ENCODE measurements at regions not wholly inside any gene's neighbourhood (a gene's known extent, or its start where the extent isn't known, plus 50 kb on each side); places are given as distances from the start of the nearest gene placed in this dataset.
"Not testable (repeated sequence)": the region's sequence is repeated elsewhere in the genome, so short reads cannot be mapped to it uniquely, and the experiment has no call there.

DNA sequence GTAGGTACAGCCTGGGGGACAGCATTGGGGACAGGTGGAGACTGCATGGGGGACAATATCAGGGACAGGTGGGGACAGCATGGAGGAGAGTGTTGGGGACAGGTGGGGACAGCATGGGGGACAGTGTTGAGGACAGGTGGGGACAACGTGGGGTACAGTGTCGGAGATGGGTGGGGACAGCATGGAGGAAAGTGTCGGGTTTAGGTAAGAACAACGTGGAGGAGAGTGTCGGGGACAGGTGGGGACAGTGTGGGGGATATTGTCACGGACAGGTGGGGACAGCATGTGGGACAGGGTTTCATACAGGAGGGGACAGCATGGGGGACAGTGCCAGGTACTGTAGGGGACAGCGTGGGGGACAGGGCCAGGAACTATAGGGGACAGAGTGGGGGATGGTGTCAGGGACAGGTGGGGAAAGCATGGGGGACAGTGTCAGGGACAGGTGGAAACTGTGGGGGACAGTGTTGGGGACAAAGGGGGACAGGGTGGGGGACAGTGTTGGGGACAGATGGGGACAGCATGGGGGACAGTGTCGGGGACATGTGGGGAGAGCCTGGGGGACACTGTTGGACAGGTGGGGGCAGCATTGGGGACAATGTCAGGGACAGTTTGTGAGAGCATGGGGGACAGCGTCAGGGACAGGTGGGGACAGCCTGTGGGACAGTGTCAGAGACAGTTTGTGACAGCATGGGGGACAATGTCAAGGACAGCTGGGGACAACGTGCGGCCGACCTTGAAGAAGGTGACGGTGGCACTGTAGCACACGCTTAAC is 213.1 kb downstream of the TMEM121 start:
- FAIRE-seq = no peak
- no peak for DNase-seq (ENCODE audit: insufficient read length, low spot score)
- TF ChIP-seq, protein P1, sequence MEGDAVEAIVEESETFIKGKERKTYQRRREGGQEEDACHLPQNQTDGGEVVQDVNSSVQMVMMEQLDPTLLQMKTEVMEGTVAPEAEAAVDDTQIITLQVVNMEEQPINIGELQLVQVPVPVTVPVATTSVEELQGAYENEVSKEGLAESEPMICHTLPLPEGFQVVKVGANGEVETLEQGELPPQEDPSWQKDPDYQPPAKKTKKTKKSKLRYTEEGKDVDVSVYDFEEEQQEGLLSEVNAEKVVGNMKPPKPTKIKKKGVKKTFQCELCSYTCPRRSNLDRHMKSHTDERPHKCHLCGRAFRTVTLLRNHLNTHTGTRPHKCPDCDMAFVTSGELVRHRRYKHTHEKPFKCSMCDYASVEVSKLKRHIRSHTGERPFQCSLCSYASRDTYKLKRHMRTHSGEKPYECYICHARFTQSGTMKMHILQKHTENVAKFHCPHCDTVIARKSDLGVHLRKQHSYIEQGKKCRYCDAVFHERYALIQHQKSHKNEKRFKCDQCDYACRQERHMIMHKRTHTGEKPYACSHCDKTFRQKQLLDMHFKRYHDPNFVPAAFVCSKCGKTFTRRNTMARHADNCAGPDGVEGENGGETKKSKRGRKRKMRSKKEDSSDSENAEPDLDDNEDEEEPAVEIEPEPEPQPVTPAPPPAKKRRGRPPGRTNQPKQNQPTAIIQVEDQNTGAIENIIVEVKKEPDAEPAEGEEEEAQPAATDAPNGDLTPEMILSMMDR (IDR thresholded peaks at IDR 0.05; ENCODE audit: insufficient read depth, missing control alignments) = no peak

GRCh38 chr14:105740272-105740671 is 213.9 kb downstream of the TMEM121 start:
- FAIRE-seq; DNase-seq (ENCODE audit: insufficient read length, low spot score): not testable (repeated sequence)

DNA sequence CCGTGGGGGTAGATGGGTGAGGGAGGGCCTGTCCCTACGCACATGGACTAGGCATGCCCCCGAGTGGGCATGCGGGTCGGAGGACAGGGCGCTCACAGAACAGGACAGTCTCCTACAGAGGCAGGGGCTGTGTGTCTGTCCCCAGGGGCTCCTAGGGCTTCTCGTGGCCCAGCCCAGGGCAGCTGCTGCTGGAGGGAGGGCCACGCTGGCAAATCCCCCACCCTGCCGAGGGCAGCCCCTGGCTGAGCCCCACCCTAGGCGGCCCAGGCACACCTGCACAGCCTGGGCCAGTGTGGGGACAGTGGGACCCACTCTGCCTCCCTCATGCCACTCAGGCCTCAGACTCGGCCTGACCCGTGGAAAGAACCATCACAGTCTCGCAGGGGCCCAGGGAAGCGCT is 214.6 kb downstream of the TMEM121 start:
- FAIRE-seq; DNase-seq (ENCODE audit: insufficient read length, low spot score): not testable (repeated sequence)

DNA sequence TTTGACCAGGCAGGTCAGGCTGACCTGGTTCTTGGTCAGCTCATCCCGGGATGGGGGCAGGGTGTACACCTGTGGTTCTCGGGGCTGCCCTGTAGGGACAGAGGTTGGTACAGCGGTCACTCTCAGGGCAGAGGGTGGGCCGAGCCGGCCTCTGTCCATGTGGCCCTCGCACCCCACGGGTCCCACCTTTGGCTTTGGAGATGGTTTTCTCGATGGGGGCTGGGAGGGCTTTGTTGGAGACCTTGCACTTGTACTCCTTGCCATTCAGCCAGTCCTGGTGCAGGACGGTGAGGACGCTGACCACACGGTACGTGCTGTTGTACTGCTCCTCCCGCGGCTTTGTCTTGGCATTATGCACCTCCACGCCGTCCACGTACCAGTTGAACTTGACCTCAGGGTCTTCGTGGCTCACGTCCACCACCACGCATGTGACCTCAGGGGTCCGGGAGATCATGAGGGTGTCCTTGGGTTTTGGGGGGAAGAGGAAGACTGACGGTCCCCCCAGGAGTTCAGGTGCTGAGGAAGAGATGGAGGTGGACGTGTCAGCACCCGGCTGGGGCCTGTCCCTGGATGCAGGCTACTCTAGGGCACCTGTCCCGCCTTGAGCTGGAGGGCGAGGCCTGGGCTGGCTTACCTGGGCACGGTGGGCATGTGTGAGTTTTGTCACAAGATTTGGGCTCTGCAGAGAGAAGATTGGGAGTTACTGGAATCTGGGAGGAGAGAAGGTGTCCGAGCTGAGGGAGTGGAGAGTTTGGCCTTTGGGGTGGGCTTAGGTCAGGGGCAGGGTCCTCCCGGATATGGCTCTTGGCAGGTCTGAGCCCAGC is 215.5 kb downstream of the TMEM121 start:
- not testable (repeated sequence) for DNase-seq (ENCODE audit: insufficient read length, low spot score); FAIRE-seq

DNA sequence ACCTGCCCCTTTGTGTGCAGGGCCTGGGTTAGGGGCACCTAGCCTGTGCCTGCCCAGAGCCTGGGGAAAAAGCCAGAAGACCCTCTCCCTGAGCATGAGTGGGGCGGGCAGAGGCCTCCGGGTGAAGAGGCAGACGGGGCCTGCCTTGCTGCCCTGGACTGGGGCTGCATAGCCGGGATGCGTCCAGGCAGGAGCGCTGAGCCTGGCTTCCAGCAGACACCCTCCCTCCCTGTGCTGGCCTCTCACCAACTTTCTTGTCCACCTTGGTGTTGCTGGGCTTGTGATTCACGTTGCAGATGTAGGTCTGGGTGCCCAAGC is 216.1 kb downstream of the TMEM121 start:
- TF ChIP-seq, protein P1 (IDR thresholded peaks at IDR 0.05; ENCODE audit: insufficient read depth, missing control alignments) = no peak

DNA sequence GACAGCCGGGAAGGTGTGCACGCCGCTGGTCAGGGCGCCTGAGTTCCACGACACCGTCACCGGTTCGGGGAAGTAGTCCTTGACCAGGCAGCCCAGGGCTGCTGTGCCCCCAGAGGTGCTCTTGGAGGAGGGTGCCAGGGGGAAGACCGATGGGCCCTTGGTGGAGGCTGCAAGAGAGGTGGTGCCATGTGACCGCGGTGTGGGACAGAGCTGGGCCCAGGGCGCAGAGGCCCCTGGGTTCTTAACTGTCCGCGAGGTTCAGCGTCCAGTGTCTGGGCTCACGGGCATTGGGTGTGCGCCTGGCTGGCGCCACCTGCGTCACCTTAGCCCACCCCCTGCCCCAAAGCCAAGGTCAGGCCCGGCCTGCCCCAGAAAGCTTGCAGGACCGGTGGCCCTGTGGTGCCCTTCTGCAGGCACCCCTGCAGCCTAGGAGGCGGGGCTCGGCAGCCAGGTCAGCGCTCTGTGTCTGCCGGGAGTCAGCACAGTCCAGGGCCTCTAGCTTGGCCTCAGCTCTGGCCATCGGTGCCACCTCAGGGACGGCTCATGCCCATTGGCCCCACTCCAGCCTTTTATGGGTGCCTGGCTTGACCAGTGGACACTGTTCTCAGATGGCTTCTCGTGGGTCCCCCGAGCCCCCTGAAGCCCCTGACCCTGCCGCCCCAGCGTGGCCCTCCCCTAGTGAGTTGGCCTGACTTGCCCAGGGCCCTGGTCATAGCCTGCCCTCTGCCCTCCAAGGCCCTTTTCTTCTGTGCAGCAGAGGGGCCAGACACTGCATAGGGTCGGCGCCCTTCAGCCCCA is 216.7 kb downstream of the TMEM121 start:
- not testable (repeated sequence) for FAIRE-seq

More for the DNA sequence above, 216.1 kb downstream of the TMEM121 start:
- FAIRE-seq (no peak), DNase-seq (ENCODE audit: insufficient read length, low spot score) (no peak)

GRCh38 chr14:105744213-105744787 is 217.9 kb downstream of the TMEM121 start:
- not testable (repeated sequence) for DNase-seq (ENCODE audit: insufficient read length, low spot score); FAIRE-seq

More for the DNA sequence above, 216.7 kb downstream of the TMEM121 start:
- not testable (repeated sequence) for DNase-seq (ENCODE audit: insufficient read length, low spot score)

DNA sequence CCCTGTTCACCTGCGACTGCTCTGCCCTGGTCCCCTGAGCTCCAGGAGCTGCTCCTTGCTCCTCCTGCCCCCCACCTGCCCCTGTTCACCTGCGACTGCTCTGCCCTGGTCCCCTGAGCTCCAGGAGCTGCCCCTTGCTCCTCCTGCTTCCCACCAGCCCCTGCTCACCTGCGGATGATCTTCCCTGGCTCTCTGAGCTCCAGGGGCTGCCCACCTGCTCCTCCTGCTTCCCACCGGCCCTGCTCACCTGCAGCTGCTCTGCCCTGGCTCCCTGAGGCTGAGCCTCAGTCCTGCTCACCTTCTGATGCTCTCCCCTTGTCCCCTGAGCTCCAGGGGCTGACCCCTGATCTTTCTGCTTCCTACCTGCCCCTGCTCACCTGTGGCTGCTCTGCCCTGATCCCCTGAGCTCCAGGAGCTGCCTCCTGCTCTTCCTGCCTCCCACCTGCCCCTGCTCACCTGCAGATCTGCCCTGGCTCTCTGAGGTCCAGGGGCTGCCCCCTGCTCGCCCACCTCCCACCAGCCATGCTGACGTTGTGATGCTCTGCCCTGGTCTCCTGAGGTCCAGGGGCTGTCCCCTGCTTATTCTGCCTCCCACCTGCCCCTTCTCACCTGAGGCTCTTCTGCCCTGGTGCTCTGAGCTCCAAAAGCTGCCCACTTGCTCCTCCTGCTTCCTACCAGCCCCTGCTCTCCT is 219.2 kb downstream of the TMEM121 start:
- DNase-seq (ENCODE audit: insufficient read length, low spot score) (no peak), FAIRE-seq (no peak)
- TF ChIP-seq, protein P1 (IDR thresholded peaks at IDR 0.05; ENCODE audit: insufficient read depth, missing control alignments) = no peak

DNA sequence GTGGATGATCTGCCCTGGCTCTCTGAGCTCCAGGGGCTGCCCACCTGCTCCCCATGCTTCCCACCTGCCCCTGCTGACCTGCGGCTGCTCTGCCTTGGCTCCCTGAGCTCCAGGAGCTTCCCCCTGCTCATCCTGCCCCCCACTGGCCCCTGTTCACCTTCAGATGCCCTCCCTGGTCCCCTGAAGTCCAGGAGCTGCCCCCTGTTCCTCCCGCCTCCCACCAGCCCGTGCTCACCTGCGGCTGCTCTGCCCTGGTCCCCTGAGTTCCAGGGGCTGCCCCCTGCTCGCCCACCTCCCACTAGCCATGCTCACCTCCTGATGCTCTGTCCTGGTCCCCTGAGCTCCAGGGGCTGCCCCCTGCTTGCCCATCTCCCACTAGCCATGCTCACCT is 219.7 kb downstream of the TMEM121 start:
- TF ChIP-seq, protein P1 (IDR thresholded peaks at IDR 0.05; ENCODE audit: insufficient read depth, missing control alignments) = no peak
- no peak for DNase-seq (ENCODE audit: insufficient read length, low spot score)
- FAIRE-seq = no peak

- not testable (repeated sequence) for DNase-seq (ENCODE audit: insufficient read length, low spot score); FAIRE-seq
These were observed 220.6 kb downstream of the TMEM121 start for GRCh38 chr14:105746800-105747502.

DNA sequence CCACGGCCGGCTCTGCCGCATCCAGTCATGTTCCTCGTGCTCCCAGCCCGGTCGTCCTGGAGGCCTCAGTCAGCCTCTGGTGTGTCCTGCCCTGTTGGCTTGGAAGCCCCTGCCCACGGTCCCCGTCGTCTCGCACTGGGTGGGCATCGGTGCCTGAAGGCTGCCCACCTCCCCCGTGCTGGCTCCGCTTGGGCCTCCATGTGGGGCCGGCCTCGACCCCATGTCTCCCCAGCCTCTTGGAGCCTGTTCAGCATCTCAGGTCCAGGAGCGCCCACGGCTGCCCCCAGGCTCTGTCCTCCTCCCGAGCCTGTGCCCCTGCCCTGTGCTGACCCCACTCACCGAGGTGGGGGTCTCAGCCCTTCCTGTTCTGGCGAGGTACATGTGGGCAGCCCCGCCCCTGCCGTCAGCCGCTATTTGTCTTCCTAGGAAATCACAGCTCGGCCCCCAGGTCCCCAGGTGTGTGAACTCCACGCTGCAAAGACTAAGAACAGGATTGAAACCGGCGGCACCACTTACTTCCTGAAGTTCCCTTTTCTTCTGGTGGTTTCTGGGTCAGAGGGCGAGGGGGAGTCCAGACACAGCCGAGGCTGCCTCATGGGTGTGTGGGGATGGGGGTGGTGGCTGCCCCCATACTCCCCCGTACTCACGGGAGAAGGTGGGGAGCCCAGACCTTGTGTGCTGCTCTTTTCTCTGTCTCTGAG is 221.3 kb downstream of the TMEM121 start:
- not testable (repeated sequence) for DNase-seq (ENCODE audit: insufficient read length, low spot score); FAIRE-seq
